ENCODE measurements at regions not wholly inside any gene's neighbourhood (a gene's known extent, or its start where the extent isn't known, plus 50 kb on each side); places are given as distances from the start of the nearest gene placed in this dataset.

DNA sequence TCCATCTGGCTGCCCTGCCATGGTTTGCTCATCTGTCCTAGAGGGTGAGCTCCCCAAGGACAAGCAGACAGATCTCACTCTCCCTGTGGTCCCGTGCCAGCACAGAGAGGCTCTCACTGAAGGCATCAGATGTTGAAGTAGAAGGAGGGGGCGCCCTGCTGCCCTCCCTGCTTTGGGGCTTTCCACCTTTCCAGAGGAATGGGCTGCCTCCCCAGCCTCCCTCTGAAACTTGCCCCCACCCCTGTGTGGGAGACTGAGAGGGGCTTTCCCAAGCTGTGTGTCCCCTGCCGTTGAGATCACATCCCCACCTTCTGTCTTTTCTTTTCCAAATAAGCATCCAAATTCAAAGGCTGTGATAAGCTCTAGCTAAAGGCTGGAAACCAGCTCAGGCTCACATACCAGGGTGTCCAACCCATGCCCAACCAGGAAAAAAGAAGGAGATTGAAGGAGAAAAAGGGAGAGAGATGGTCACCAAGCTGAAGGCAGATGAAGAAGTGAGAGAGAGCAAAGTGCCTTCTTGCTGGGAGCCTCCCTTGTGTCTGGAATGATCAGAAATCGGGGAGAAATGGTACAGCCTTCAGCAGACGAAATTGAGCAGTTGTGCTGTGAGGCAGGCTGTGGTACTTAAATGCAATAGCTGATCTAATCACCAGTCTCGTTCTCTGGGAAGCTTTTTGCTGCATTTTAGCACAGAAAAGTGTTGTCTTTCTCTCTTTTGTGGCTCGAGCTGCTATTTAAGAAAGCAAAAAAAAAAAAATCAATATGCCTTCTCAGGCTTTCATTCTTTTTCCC, 145.9 kb upstream of the LHX1 start:
- WGBS, 4 donors = 15 to 28% (median 23%) methylated on average over 7 of the region's 7 CpGs
- TF ChIP-seq POLR2A (IDR thresholded peaks at IDR 0.05) = no peak
- TF ChIP-seq, protein P1, sequence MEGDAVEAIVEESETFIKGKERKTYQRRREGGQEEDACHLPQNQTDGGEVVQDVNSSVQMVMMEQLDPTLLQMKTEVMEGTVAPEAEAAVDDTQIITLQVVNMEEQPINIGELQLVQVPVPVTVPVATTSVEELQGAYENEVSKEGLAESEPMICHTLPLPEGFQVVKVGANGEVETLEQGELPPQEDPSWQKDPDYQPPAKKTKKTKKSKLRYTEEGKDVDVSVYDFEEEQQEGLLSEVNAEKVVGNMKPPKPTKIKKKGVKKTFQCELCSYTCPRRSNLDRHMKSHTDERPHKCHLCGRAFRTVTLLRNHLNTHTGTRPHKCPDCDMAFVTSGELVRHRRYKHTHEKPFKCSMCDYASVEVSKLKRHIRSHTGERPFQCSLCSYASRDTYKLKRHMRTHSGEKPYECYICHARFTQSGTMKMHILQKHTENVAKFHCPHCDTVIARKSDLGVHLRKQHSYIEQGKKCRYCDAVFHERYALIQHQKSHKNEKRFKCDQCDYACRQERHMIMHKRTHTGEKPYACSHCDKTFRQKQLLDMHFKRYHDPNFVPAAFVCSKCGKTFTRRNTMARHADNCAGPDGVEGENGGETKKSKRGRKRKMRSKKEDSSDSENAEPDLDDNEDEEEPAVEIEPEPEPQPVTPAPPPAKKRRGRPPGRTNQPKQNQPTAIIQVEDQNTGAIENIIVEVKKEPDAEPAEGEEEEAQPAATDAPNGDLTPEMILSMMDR (IDR thresholded peaks at IDR 0.05) = no peak

DNA sequence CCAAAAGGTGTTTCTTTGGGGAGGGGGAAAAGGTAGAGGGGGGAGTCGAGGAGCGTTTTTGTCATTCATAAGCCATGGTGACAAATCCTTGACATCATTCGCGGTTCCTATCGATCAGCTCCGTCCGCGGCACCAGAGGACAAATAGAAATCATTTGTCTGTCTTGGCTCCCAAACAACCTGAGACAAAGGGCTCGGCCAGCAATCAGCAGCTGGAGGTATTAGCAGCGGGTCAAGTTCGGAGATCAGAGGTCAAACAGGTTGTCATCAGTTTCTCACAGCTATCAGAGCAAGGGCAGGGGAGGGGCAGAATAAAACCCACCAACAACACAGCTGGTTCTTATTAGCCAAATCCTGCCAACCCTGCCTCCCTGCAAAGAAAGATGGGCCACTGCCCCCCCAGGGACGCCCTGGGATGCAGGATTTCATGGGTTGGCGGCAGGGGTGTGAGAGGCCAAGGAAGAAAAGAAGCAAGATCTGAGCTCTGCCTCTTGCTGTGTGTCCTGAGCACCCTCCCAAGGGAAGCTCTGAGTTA, 145.3 kb upstream of the LHX1 start:
- no peak overlapping the region for H3K27ac ChIP-seq
- peaks cover 0 to 3% (median 0%) of the 10 kb centered on the region in 12 donors for H3K9me3 ChIP-seq
- H3K36me3 ChIP-seq = no peaks in the 10 kb centered on the region
- no peaks in the 10 kb centered on the region for H3K4me1 ChIP-seq
- 22 to 25% (median 24%) methylated on average over 13 of the region's 13 CpGs for WGBS, 4 donors
- peaks cover 0 to 49% (median 22%) of the 10 kb centered on the region in 9 donors for H3K27me3 ChIP-seq
- TF ChIP-seq POLR2A (IDR thresholded peaks at IDR 0.05) = no peak
- TF ChIP-seq, protein P1 (IDR thresholded peaks at IDR 0.05) = no peak
- DNase-seq (no peak), ATAC-seq (no peak)
- intact Hi-C loops (cut with DNase I) = no loop called here
- no peak overlapping the region for H3K4me3 ChIP-seq

More for the DNA sequence above, 145.9 kb upstream of the LHX1 start:
- no peak for ATAC-seq
- DNase-seq = no peak
- H3K9me3 ChIP-seq = no peaks in the 10 kb centered on the region
- intact Hi-C loops (cut with DNase I) = no loop called here
- peaks cover 0 to 49% (median 22%) of the 10 kb centered on the region in 9 donors for H3K27me3 ChIP-seq
- no peak overlapping the region for H3K27ac ChIP-seq
- H3K36me3 ChIP-seq = no peaks in the 10 kb centered on the region
- H3K4me3 ChIP-seq = no peak overlapping the region
- H3K4me1 ChIP-seq = no peaks in the 10 kb centered on the region

DNA sequence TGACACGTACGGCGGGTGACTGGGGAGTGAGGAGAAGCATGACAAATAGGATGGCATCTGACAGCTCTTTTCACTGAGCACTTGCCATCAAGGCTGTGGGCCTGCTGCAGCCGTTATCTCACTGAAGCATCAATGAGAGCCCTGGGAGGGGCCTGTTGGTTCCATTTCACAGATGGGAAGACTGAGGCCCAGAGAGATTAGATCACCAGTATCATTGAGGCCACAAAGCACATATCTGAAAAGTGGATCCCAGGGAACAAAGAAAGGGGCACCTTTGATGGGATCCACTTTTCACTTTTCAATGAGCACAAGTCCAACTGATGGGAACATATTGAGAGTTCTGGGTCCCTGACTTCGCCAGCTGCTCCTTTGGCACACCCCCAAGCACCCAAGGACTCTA, 144.4 kb upstream of the LHX1 start:
- Histone ChIP-seq H3K36me3 (no peaks in the 10 kb centered on the region), H3K4me1 (no peaks in the 10 kb centered on the region), H3K27ac (no peak overlapping the region), H3K4me3 (no peak overlapping the region), H3K9me3 (peaks cover 0 to 11% (median 0%) of the 10 kb centered on the region in 12 donors), H3K27me3 (peaks cover 0 to 49% (median 19%) of the 10 kb centered on the region in 9 donors)
- intact Hi-C loops (cut with DNase I) = no loop called here
- TF ChIP-seq, protein P1 (IDR thresholded peaks at IDR 0.05) = no peak
- TF ChIP-seq POLR2A (IDR thresholded peaks at IDR 0.05) = no peak
- DNase-seq = no peak
- 77 to 85% (median 82%) methylated on average over 5 of the region's 5 CpGs for WGBS, 4 donors
- ATAC-seq = no peak

GRCh38 chr17:36793976-36794375, 143.3 kb upstream of the LHX1 start:
- no peaks in the 10 kb centered on the region for H3K4me1 ChIP-seq
- peaks cover 0 to 39% (median 16%) of the 10 kb centered on the region in 9 donors for H3K27me3 ChIP-seq
- peaks cover 0 to 15% (median 0%) of the 10 kb centered on the region in 12 donors for H3K9me3 ChIP-seq
- DNase-seq (no peak), ATAC-seq (no peak)
- H3K36me3 ChIP-seq = no peaks in the 10 kb centered on the region
- H3K4me3 ChIP-seq = no peak overlapping the region
- H3K27ac ChIP-seq = no peak overlapping the region
- TF ChIP-seq POLR2A (IDR thresholded peaks at IDR 0.05) = no peak
- TF ChIP-seq, protein P1 (IDR thresholded peaks at IDR 0.05) = no peak
- WGBS, 4 donors = 82 to 88% (median 85%) methylated on average over 2 of the region's 2 CpGs
- intact Hi-C loops (cut with DNase I) = no loop called here
